GM12878 (cell line): ENCODE measurements at regions not wholly inside any gene's neighbourhood (a gene's known extent, or its start where the extent isn't known, plus 50 kb on each side); places are given as distances from the start of the nearest gene placed in this dataset.

Experiments
- ATAC-seq: fragments of 200-7000 bp; cut with Tn5 transposase; 3 replicates; pipeline ENCODE4 v1.9.1; 2020; ENCODE audit warnings: mild to moderate bottlenecking, moderate library complexity
- BruUV-seq: library from RNA; stranded (reverse); fragments of 400-500 nt; replicated peaks from 2 replicates; lab custom pipeline; 2021; lab: Mats Ljungman, UMichigan
- CTCF ChIA-PET: fragments of 300-600 bp; sonication (Branson Sonifier 250); formaldehyde crosslinking; extraction: SDS; loops from one replicate; lab custom pipeline; 2021; ENCODE audit warnings: inconsistent platforms; lab: Yijun Ruan, JAX
- POLR2A ChIA-PET: fragments of 350-600 bp; formaldehyde crosslinking; extraction: SDS; loops from one replicate; lab custom pipeline; 2021; ENCODE audit warnings: inconsistent platforms; lab: Charles Lee
- RAD21 ChIA-PET: fragments of 300-600 bp; sonication (Branson Sonifier 250); formaldehyde crosslinking; loops from one replicate; lab custom pipeline; 2023; ENCODE audit warnings: antibody characterized with exemption; ENCODE audit not compliant: unreplicated experiment; lab: Charles Lee
- SMC1A ChIA-PET: fragments of 300-600 bp; sonication (Branson Sonifier 250); formaldehyde crosslinking; loops from one replicate; lab custom pipeline; 2023; ENCODE audit not compliant: unreplicated experiment, uncharacterized antibody; lab: Charles Lee
- DNase-seq: peaks from one replicate; pipeline ENCODE4 v3.0.0-alpha.2; 2011; ENCODE audit warnings: low read depth, low spot score
- FAIRE-seq: peaks from 3 replicates; lab custom pipeline; 2011; peaks lifted over from hg19 to GRCh38; lab: Jason Lieb, UNC
- H2AFZ ChIP-seq: 2 replicates; pipeline ENCODE4 v1.6.0; 2011; ENCODE audit warnings: low read depth, low read length, control low read depth; ENCODE audit not compliant: control insufficient read depth
- H3K27ac ChIP-seq: 2 replicates; pipeline ENCODE4 v1.5.1; 2011; ENCODE audit warnings: control low read depth; ENCODE audit not compliant: control insufficient read depth, insufficient read depth
- H3K27me3 ChIP-seq, 2 experiments: replicated peaks in 1 of 2; 2 replicates each; pipeline versions ENCODE4 v1.6.0 to v1.6.1; 2011; ENCODE audit warnings: low read length in 1 of 2; ENCODE audit not compliant: control insufficient read depth in 2 of 2, insufficient read depth in 2 of 2
- H3K36me3 ChIP-seq, 2 experiments: 2 replicates each; pipeline ENCODE4 v1.5.1; 2011; ENCODE audit warnings: low read length in 1 of 2; ENCODE audit not compliant: control insufficient read depth in 2 of 2, insufficient read depth in 2 of 2
- H3K4me1 ChIP-seq: 2 replicates; pipeline ENCODE4 v1.6.1; 2011; ENCODE audit warnings: mild to moderate bottlenecking, low read length, moderate library complexity, mixed read lengths; ENCODE audit not compliant: control insufficient read depth, insufficient read depth
- H3K4me2 ChIP-seq: 2 replicates; pipeline ENCODE4 v1.6.0; 2011; ENCODE audit warnings: control low read depth; ENCODE audit not compliant: control insufficient read depth, insufficient read depth
- H3K4me3 ChIP-seq: fragments of 200-600 bp; sonication (generic); 2 replicates; pipeline ENCODE4 v1.5.1; 2016
- H3K79me2 ChIP-seq: 2 replicates; pipeline ENCODE4 v1.6.0; 2011; ENCODE audit warnings: low read length; ENCODE audit not compliant: control insufficient read depth, insufficient read depth
- H3K9ac ChIP-seq: 2 replicates; pipeline ENCODE4 v1.8.0; 2011; ENCODE audit warnings: low read length, control low read depth, mixed read lengths; ENCODE audit not compliant: control insufficient read depth, insufficient read depth
- H3K9me3 ChIP-seq: replicated peaks from 3 replicates; pipeline ENCODE4 v1.5.1; 2011; ENCODE audit warnings: mild to moderate bottlenecking, low read length; ENCODE audit not compliant: control insufficient read depth, insufficient read depth
- H4K20me1 ChIP-seq: 2 replicates; pipeline ENCODE4 v1.6.0; 2011; ENCODE audit not compliant: control insufficient read depth, insufficient read depth
- IRF4 ChIP-seq: IDR thresholded peaks from 2 replicates; pipeline ENCODE4 v1.6.1; 2011; ENCODE audit warnings: low read depth, low read length
- PAX5 ChIP-seq: IDR thresholded peaks from 2 replicates; pipeline ENCODE4 v1.6.1; 2011; ENCODE audit warnings: low read depth, low read length, borderline replicate concordance
- RAD21 ChIP-seq: IDR thresholded peaks from 2 replicates; pipeline ENCODE4 v1.6.1; 2011; ENCODE audit warnings: mild to moderate bottlenecking, low read depth, low read length, moderate library complexity; ENCODE audit not compliant: insufficient read depth
- RUNX3 ChIP-seq: IDR thresholded peaks from 2 replicates; pipeline ENCODE4 v1.6.1; 2012; ENCODE audit warnings: low read length, inconsistent platforms
- SUPT20H ChIP-seq: IDR thresholded peaks from 2 replicates; pipeline ENCODE4 v1.6.1; 2011; ENCODE audit warnings: low read depth, mild to moderate bottlenecking, low read length, moderate library complexity, borderline replicate concordance; ENCODE audit not compliant: control insufficient read depth
- WGBS: methylation state at CpG from one replicate; pipeline ENCODE4 v1.1.6; 2016; ENCODE audit warnings: low lambda C conversion rate; ENCODE audit not compliant: insufficient replicate concordance, insufficient coverage; ENCODE audit errors: missing lambda C conversion rate; 5-methylcytosine and 5-hydroxymethylcytosine counted together
- in situ Hi-C: fragments of 300-500 bp; cut with MboI; formaldehyde crosslinking; loops from 9 replicates; pipeline ENCODE4 v1.14.3; 2018; ENCODE audit warnings: mixed read lengths
- intact Hi-C: fragments of 100-400 bp; cut with micrococcal nuclease; formaldehyde crosslinking; loops from one replicate; pipeline ENCODE4 v1.14.2; 2022; ENCODE audit not compliant: unreplicated experiment
- TF ChIP-seq, protein P1 (sequence below): IDR thresholded peaks from 2 replicates; pipeline ENCODE4 v1.6.1; 2012; ENCODE audit warnings: mild to moderate bottlenecking, low read depth, low read length

DNA sequence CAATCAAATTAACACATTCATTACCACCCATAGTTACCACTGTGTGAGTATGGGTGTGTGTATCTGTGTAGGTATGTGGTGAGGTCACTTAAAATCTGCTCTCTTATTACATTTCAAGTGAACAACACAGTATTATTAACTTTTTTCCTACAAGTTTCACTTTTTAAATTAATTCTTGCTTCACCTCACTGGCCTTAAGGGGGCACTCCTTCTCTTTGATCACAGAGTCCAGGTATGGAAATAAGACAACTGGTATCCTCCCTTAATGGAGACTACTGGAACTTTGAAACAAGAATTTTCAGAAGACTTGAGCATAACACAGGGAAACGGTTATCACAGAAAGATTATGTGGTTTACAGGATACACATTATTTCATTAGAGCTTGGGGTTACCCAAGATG is 255.8 kb downstream of the ASXL3 start:
- Histone ChIP-seq H3K9me3 (no peaks in the 10 kb centered on the region), H3K27me3 (no peaks in the 10 kb centered on the region), H3K4me1 (no peaks in the 10 kb centered on the region), H3K9ac (no peak overlapping the region), H3K4me2 (no peak overlapping the region), H4K20me1 (no peaks in the 10 kb centered on the region), H3K36me3 (no peaks in the 10 kb centered on the region), H3K4me3 (no peak overlapping the region), H3K79me2 (no peaks in the 10 kb centered on the region), H2AFZ (no peak overlapping the region), H3K27ac (no peak overlapping the region)
- no peak for FAIRE-seq
- RAD21 ChIA-PET = interaction anchor here (1.3 to 2.5 kb wide), 3 partner anchors 16 to 488 kb away, joined by 3 to 13 read pairs (median 5); no protein-coding TSS in a partner anchor
- in situ Hi-C loops (loop anchor here (10.0 to 25.0 kb wide), 2 partner anchors 491 to 953 kb away; no protein-coding TSS in a partner anchor), intact Hi-C loops (no loop called here)
- CTCF ChIA-PET = interaction anchor here (0.6 to 3.4 kb wide), 16 partner anchors 9 to 954 kb away, joined by 3 to 26 read pairs (median 4); no protein-coding TSS in a partner anchor
- TF ChIP-seq RAD21 = peak; percentile 41
- no peak for TF ChIP-seq RUNX3
- no peak for TF ChIP-seq PAX5
- TF ChIP-seq, protein P1, sequence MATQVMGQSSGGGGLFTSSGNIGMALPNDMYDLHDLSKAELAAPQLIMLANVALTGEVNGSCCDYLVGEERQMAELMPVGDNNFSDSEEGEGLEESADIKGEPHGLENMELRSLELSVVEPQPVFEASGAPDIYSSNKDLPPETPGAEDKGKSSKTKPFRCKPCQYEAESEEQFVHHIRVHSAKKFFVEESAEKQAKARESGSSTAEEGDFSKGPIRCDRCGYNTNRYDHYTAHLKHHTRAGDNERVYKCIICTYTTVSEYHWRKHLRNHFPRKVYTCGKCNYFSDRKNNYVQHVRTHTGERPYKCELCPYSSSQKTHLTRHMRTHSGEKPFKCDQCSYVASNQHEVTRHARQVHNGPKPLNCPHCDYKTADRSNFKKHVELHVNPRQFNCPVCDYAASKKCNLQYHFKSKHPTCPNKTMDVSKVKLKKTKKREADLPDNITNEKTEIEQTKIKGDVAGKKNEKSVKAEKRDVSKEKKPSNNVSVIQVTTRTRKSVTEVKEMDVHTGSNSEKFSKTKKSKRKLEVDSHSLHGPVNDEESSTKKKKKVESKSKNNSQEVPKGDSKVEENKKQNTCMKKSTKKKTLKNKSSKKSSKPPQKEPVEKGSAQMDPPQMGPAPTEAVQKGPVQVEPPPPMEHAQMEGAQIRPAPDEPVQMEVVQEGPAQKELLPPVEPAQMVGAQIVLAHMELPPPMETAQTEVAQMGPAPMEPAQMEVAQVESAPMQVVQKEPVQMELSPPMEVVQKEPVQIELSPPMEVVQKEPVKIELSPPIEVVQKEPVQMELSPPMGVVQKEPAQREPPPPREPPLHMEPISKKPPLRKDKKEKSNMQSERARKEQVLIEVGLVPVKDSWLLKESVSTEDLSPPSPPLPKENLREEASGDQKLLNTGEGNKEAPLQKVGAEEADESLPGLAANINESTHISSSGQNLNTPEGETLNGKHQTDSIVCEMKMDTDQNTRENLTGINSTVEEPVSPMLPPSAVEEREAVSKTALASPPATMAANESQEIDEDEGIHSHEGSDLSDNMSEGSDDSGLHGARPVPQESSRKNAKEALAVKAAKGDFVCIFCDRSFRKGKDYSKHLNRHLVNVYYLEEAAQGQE = no peak
- TF ChIP-seq SUPT20H = no peak
- TF ChIP-seq IRF4 = no peak
- no TSS peak for BruUV-seq
- WGBS = 21% methylated on average over 1 of the region's 1 CpG
- POLR2A ChIA-PET = no interaction called here
- peak; percentile 68 for ATAC-seq
- DNase-seq = no peak
- SMC1A ChIA-PET = interaction anchor here (1.0 to 2.8 kb wide), 14 partner anchors 9 to 955 kb away, joined by 3 to 19 read pairs (median 3); no protein-coding TSS in a partner anchor
